Neuronal stem cell (in vitro differentiated cells): ENCODE measurements at regions not wholly inside any gene's neighbourhood (a gene's known extent, or its start where the extent isn't known, plus 50 kb on each side); places are given as distances from the start of the nearest gene placed in this dataset.
A peak's percentile ranks its signal among the peaks of the same experiment; 100 is the strongest.

Experiments
- DNase-seq: peaks from one replicate; pipeline ENCODE4 v3.0.0-alpha.2; 2013; ENCODE audit warnings: low spot score
- H2AFZ ChIP-seq: one replicate; pipeline ENCODE4 v1.6.1; 2013; ENCODE audit warnings: mild to moderate bottlenecking, low read length, inconsistent platforms
- H2AK5ac ChIP-seq: 2 replicates; pipeline ENCODE4 v1.6.1; 2013; ENCODE audit warnings: low read depth, mild to moderate bottlenecking, inconsistent platforms, low read length, moderate library complexity, mixed read lengths
- H2BK120ac ChIP-seq: 2 replicates; pipeline ENCODE4 v1.6.1; 2013; ENCODE audit warnings: low read depth, mild to moderate bottlenecking, inconsistent platforms, low read length, moderate library complexity, mixed read lengths
- H2BK12ac ChIP-seq: one replicate; pipeline ENCODE4 v1.6.1; 2013; ENCODE audit warnings: low read length, inconsistent platforms
- H2BK15ac ChIP-seq: 2 replicates; pipeline ENCODE4 v1.6.1; 2013; ENCODE audit warnings: mild to moderate bottlenecking, low read length, inconsistent platforms, mixed read lengths
- H2BK5ac ChIP-seq: one replicate; pipeline ENCODE4 v1.6.1; 2013; ENCODE audit warnings: inconsistent platforms, mild to moderate bottlenecking, low read length, moderate library complexity
- H3K14ac ChIP-seq: one replicate; pipeline ENCODE4 v1.6.1; 2013; ENCODE audit warnings: low read length, inconsistent platforms
- H3K18ac ChIP-seq: 2 replicates; pipeline ENCODE4 v1.6.1; 2013; ENCODE audit warnings: low read length, inconsistent platforms
- H3K23ac ChIP-seq: 2 replicates; pipeline ENCODE4 v1.6.1; 2013; ENCODE audit warnings: low read depth, mild to moderate bottlenecking, mixed read lengths, low read length, inconsistent platforms; ENCODE audit not compliant: poor library complexity
- H3K27ac ChIP-seq: replicated peaks from 3 replicates; pipeline ENCODE4 v1.5.1; 2013; ENCODE audit warnings: low read length, inconsistent platforms
- H3K27me3 ChIP-seq, 3 experiments: 2 replicates each; pipeline ENCODE4 v1.6.1; 2013; ENCODE audit warnings: low read length in 3 of 3, mild to moderate bottlenecking in 2 of 3, inconsistent platforms in 1 of 3, low read depth in 1 of 3, mixed read lengths in 1 of 3, moderate library complexity in 1 of 3; ENCODE audit not compliant: control insufficient read depth in 3 of 3, insufficient read depth in 3 of 3
- H3K36me3 ChIP-seq, 2 donors: replicated peaks in 1 of 2; 2 replicates each; pipeline ENCODE4 v1.6.1; 2013; ENCODE audit warnings: low read length in 2 of 2; ENCODE audit not compliant: control insufficient read depth in 2 of 2, insufficient read depth in 2 of 2
- H3K4ac ChIP-seq: 2 replicates; pipeline ENCODE4 v1.6.1; 2013; ENCODE audit warnings: inconsistent platforms, mild to moderate bottlenecking, low read length, moderate library complexity
- H3K4me1 ChIP-seq, 2 donors: 1 replicate in 1 of 2; 2 replicates in 1 of 2; pipeline ENCODE4 v1.6.1; 2013; ENCODE audit warnings: low read length in 2 of 2, low read depth in 1 of 2; ENCODE audit not compliant: control insufficient read depth in 2 of 2, insufficient read depth in 1 of 2
- H3K4me2 ChIP-seq: one replicate; pipeline ENCODE4 v1.6.1; 2013; ENCODE audit warnings: mild to moderate bottlenecking, low read length, inconsistent platforms; ENCODE audit not compliant: insufficient read depth, poor library complexity, severe bottlenecking
- H3K4me3 ChIP-seq, 2 donors: 2 replicates each; pipeline ENCODE4 v1.5.1; 2013; ENCODE audit warnings: low read length in 2 of 2, mild to moderate bottlenecking in 2 of 2, inconsistent platforms in 1 of 2, moderate library complexity in 1 of 2
- H3K79me1 ChIP-seq: one replicate; pipeline ENCODE4 v1.6.1; 2013; ENCODE audit warnings: low read depth, mild to moderate bottlenecking, inconsistent platforms, low read length, moderate library complexity
- H3K9ac ChIP-seq: one replicate; pipeline ENCODE4 v1.6.1; 2013; ENCODE audit warnings: mild to moderate bottlenecking, low read depth, low read length, inconsistent platforms; ENCODE audit not compliant: poor library complexity
- H3K9me3 ChIP-seq, 2 donors: replicated peaks in 1 of 2; 2 replicates each; pipeline versions ENCODE3 to v1.6.1; 2013; ENCODE audit warnings: low read length in 2 of 2, mild to moderate bottlenecking in 2 of 2, inconsistent platforms in 1 of 2, low read depth in 1 of 2, mixed read lengths in 1 of 2, moderate library complexity in 1 of 2; ENCODE audit not compliant: control insufficient read depth in 2 of 2, insufficient read depth in 1 of 2
- H4K8ac ChIP-seq: one replicate; pipeline ENCODE4 v1.6.1; 2013; ENCODE audit warnings: low read depth, mild to moderate bottlenecking, inconsistent platforms, low read length, moderate library complexity
- H4K91ac ChIP-seq: one replicate; pipeline ENCODE4 v1.6.1; 2013; ENCODE audit warnings: low read length, low read depth, mild to moderate bottlenecking, inconsistent platforms; ENCODE audit not compliant: poor library complexity
- WGBS, 2 donors: extraction: QIAGEN DNeasy Blood & Tissue Kit; methylation state at CpG; one replicate each; pipeline ENCODE4 v1.1.7; 2013; ENCODE audit warnings: missing lambda C conversion rate in 2 of 2, mixed read lengths in 1 of 2; ENCODE audit not compliant: insufficient read length in 2 of 2, insufficient replicate concordance in 1 of 2; ENCODE audit errors: extremely low coverage in 2 of 2; 5-methylcytosine and 5-hydroxymethylcytosine counted together

- WGBS, 2 donors, result no CpG with 5 or more reads among the region's 9 CpGs
- no peaks in the 10 kb centered on the region for H3K79me1 ChIP-seq
- no peaks in the 10 kb centered on the region for H3K36me3 ChIP-seq
- peak overlapping the region; percentile 68 for H3K18ac ChIP-seq
- H3K27me3 ChIP-seq, result no peaks in the 10 kb centered on the region
- H3K27ac ChIP-seq, result no peak overlapping the region
- no peak overlapping the region for H2BK12ac ChIP-seq
- no peak for DNase-seq
- H3K4me2 ChIP-seq, result no peak overlapping the region
- H4K8ac ChIP-seq, result no peak overlapping the region
- no peak overlapping the region for H3K23ac ChIP-seq
- no peak overlapping the region for H2BK120ac ChIP-seq
- H2BK15ac ChIP-seq, result no peak overlapping the region
- H3K9ac ChIP-seq, result no peak overlapping the region
- H3K4me1 ChIP-seq, result peaks cover 0 to 4% of the 10 kb centered on the region in 2 donors
- H2AFZ ChIP-seq, result no peak overlapping the region
- no peak overlapping the region for H2BK5ac ChIP-seq
- no peak overlapping the region for H3K4me3 ChIP-seq
- H3K9me3 ChIP-seq, result no peaks in the 10 kb centered on the region
- no peak overlapping the region for H3K14ac ChIP-seq
- no peak overlapping the region for H2AK5ac ChIP-seq
- no peak overlapping the region for H3K4ac ChIP-seq
- H4K91ac ChIP-seq, result no peak overlapping the region
These were observed 209.4 kb upstream of the TLE4 start for GRCh38 chr9:79362100-79363081.

GRCh38 chr9:79369676-79370075 is 202.1 kb upstream of the TLE4 start:
- WGBS, 2 donors, result no CpG with 5 or more reads among the region's 6 CpGs
- H3K23ac ChIP-seq, result no peak overlapping the region

GRCh38 chr9:79371301-79371700 is 200.5 kb upstream of the TLE4 start:
- Histone ChIP-seq H3K36me3 (no peaks in the 10 kb centered on the region), H2AK5ac (no peak overlapping the region), H3K79me1 (no peaks in the 10 kb centered on the region), H2BK15ac (no peak overlapping the region), H3K18ac (no peak overlapping the region), H3K14ac (no peak overlapping the region), H4K91ac (no peak overlapping the region), H2BK5ac (no peak overlapping the region), H3K27me3 (no peaks in the 10 kb centered on the region), H3K4me1 (no peaks in the 10 kb centered on the region), H2BK120ac (no peak overlapping the region), H3K4ac (no peak overlapping the region), H2BK12ac (no peak overlapping the region), H3K4me3 (no peak overlapping the region), H3K27ac (no peak overlapping the region), H4K8ac (no peak overlapping the region), H3K9ac (no peak overlapping the region), H2AFZ (no peak overlapping the region), H3K9me3 (no peaks in the 10 kb centered on the region), H3K23ac (no peak overlapping the region), H3K4me2 (no peak overlapping the region)
- WGBS, 2 donors, result no CpG with 5 or more reads among the region's 2 CpGs
- DNase-seq, result no peak

More at GRCh38 chr9:79369676-79370075, 202.1 kb upstream of the TLE4 start:
- Histone ChIP-seq H3K4me3 (no peak overlapping the region), H3K18ac (no peak overlapping the region), H3K4me1 (no peaks in the 10 kb centered on the region), H3K9ac (no peak overlapping the region), H2AFZ (no peak overlapping the region), H3K27ac (no peak overlapping the region), H3K4me2 (no peak overlapping the region), H2BK120ac (no peak overlapping the region), H3K9me3 (no peaks in the 10 kb centered on the region), H4K8ac (no peak overlapping the region), H2BK15ac (no peak overlapping the region), H2BK5ac (no peak overlapping the region), H3K4ac (no peak overlapping the region), H4K91ac (no peak overlapping the region), H3K36me3 (no peaks in the 10 kb centered on the region), H2AK5ac (no peak overlapping the region), H3K14ac (no peak overlapping the region), H3K27me3 (no peaks in the 10 kb centered on the region), H3K79me1 (no peaks in the 10 kb centered on the region), H2BK12ac (no peak overlapping the region)
- no peak for DNase-seq

GRCh38 chr9:79371948-79372555 is 199.7 kb upstream of the TLE4 start:
- Histone ChIP-seq H3K18ac (no peak overlapping the region), H3K9ac (no peak overlapping the region), H2BK15ac (no peak overlapping the region), H3K36me3 (no peaks in the 10 kb centered on the region), H3K14ac (no peak overlapping the region), H2BK120ac (no peak overlapping the region), H4K8ac (no peak overlapping the region), H3K4me1 (no peaks in the 10 kb centered on the region), H3K79me1 (no peaks in the 10 kb centered on the region), H4K91ac (no peak overlapping the region), H3K4ac (no peak overlapping the region), H3K4me3 (no peak overlapping the region), H3K27ac (no peak overlapping the region), H2BK12ac (no peak overlapping the region), H2AK5ac (no peak overlapping the region), H2BK5ac (no peak overlapping the region), H2AFZ (no peak overlapping the region), H3K4me2 (no peak overlapping the region), H3K9me3 (no peaks in the 10 kb centered on the region), H3K23ac (no peak overlapping the region), H3K27me3 (no peaks in the 10 kb centered on the region)
- DNase-seq, result no peak
- WGBS, 2 donors, result no CpG with 5 or more reads among the region's 1 CpG
